ENCODE measurements at regions not wholly inside any gene's neighbourhood (a gene's known extent, or its start where the extent isn't known, plus 50 kb on each side); places are given as distances from the start of the nearest gene placed in this dataset.
"Not testable (repeated sequence)": the region's sequence is repeated elsewhere in the genome, so short reads cannot be mapped to it uniquely, and the experiment has no call there.

DNA sequence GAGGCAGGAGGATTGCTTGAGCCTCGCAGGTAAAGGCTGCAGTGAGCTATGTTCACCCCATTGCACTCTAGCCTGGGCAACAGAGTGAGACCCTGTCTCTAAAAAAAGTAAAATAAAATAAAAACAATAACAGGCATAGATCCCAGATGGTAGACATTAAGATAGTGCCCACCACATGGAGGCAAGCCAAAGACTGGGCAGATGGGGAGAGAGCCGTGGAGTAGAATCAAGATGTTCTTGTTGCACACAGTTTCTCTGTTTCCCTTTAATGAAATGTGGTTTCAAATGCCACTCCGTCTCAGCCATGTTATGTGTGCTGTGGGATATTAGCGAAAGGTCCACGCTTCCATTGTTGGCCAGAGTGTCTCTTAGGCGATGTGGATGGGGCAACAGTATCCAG is 63.8 kb upstream of the TBL1X start:
- H3K9me3 ChIP-seq (ENCODE audit: control insufficient read depth, low read length) = no peaks in the 10 kb centered on the region
- H3K9ac ChIP-seq = no peak overlapping the region
- H2AFZ ChIP-seq = no peak overlapping the region
- no peaks in the 10 kb centered on the region for H3K4me1 ChIP-seq
- no peaks in the 10 kb centered on the region for H3K79me2 ChIP-seq
- H3K4me3 ChIP-seq (ENCODE audit: low read depth, low read length) = no peak overlapping the region
- no peak overlapping the region for H3K27ac ChIP-seq
- no peaks in the 10 kb centered on the region for H3K27me3 ChIP-seq (ENCODE audit: control insufficient read depth, insufficient read depth, low read length)
- no peaks in the 10 kb centered on the region for H3K36me3 ChIP-seq (ENCODE audit: control insufficient read depth, insufficient read depth, low read length)
- no peak overlapping the region for H3K4me2 ChIP-seq (ENCODE audit: low read length)
- no peak for TF ChIP-seq CTCF (IDR thresholded peaks at IDR 0.05)

DNA sequence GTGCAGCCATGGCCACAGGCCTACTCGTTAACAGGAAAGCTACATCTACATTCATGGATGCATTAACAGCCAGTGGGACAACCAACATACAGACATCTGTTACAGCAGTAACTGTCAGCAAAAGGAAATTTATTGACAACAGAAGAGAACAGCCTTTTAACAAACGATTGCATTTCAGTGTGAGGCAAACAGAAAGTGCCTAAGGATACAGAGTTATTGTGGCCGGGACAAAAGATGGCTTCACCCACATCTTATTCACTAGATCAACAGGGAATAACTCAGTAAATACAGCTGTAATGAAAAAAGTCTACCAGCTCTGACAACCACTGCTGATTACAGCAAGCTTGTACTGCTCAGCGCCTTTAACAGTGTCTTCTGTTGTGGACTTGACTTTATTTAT is 61.5 kb upstream of the TBL1X start:
- Histone ChIP-seq H3K4me3 (ENCODE audit: low read depth, low read length) (no peak overlapping the region), H3K27ac (no peak overlapping the region), H3K36me3 (ENCODE audit: control insufficient read depth, insufficient read depth, low read length) (no peaks in the 10 kb centered on the region), H3K79me2 (no peaks in the 10 kb centered on the region), H3K27me3 (ENCODE audit: control insufficient read depth, insufficient read depth, low read length) (no peaks in the 10 kb centered on the region), H3K4me1 (no peaks in the 10 kb centered on the region), H3K4me2 (ENCODE audit: low read length) (no peak overlapping the region), H2AFZ (no peak overlapping the region), H3K9ac (no peak overlapping the region), H3K9me3 (ENCODE audit: control insufficient read depth, low read length) (no peaks in the 10 kb centered on the region)
- no peak for TF ChIP-seq CTCF (IDR thresholded peaks at IDR 0.05)

DNA sequence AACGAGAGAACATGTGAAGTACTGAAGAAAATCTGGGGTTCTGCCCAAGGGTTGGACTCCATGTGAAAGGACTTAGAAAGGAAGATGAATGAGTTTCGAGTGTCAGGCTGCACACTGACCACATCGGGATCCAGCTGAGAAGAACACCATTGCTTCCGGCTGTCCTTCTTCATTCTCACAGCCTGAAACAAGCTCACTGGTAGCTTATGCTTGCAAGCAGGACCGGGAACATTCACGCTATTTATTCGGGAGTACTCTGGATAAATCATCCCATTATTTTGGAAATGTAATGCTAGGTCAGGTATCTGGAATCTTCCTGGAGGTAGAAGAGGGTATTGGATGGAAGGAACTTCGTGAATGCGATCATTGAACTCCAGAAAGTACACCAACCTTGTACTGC is 59.2 kb upstream of the TBL1X start:
- H3K27me3 ChIP-seq (ENCODE audit: control insufficient read depth, insufficient read depth, low read length); H3K4me1 ChIP-seq; H3K79me2 ChIP-seq; H3K36me3 ChIP-seq (ENCODE audit: control insufficient read depth, insufficient read depth, low read length); H3K9me3 ChIP-seq (ENCODE audit: control insufficient read depth, low read length); H3K9ac ChIP-seq; H2AFZ ChIP-seq; H3K4me2 ChIP-seq (ENCODE audit: low read length); H3K4me3 ChIP-seq (ENCODE audit: low read depth, low read length); H3K27ac ChIP-seq: not testable (repeated sequence)

- not testable (repeated sequence) for H3K27ac ChIP-seq; H2AFZ ChIP-seq; H3K9ac ChIP-seq; H3K79me2 ChIP-seq; H3K27me3 ChIP-seq (ENCODE audit: control insufficient read depth, insufficient read depth, low read length); H3K4me1 ChIP-seq; H3K9me3 ChIP-seq (ENCODE audit: control insufficient read depth, low read length); H3K36me3 ChIP-seq (ENCODE audit: control insufficient read depth, insufficient read depth, low read length); H3K4me3 ChIP-seq (ENCODE audit: low read depth, low read length); H3K4me2 ChIP-seq (ENCODE audit: low read length)
These were observed 54.0 kb upstream of the TBL1X start for GRCh38 chrX:9410889-9411288.

DNA sequence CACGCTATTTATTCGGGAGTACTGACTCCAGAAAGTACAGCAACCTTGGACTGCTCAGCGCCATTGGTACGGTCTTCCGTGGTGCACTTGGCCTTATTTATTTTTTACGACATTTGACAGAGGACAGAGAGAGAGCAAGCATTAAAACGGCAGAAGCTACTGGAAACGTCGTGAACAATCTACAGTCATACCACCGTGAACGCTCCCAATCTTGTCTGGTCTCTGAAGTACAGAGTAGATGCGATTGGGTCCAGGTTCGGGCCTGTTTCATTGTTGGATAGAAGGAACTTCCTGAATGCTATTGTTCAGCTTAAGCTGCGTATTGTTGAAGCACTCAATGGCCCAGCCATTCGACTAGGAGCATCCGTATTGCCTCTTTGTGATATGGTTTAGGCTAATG is 53.2 kb upstream of the TBL1X start:
- not testable (repeated sequence) for H3K27me3 ChIP-seq (ENCODE audit: control insufficient read depth, insufficient read depth, low read length); H3K9me3 ChIP-seq (ENCODE audit: control insufficient read depth, low read length); H3K27ac ChIP-seq; H3K4me3 ChIP-seq (ENCODE audit: low read depth, low read length); H2AFZ ChIP-seq; H3K9ac ChIP-seq; H3K4me1 ChIP-seq; H3K79me2 ChIP-seq; H3K36me3 ChIP-seq (ENCODE audit: control insufficient read depth, insufficient read depth, low read length); H3K4me2 ChIP-seq (ENCODE audit: low read length)

GRCh38 chrX:9414416-9414815 is 50.4 kb upstream of the TBL1X start:
- no peaks in the 10 kb centered on the region for H3K36me3 ChIP-seq (ENCODE audit: control insufficient read depth, insufficient read depth, low read length)
- no peak for TF ChIP-seq CTCF (IDR thresholded peaks at IDR 0.05)
- H3K27me3 ChIP-seq (ENCODE audit: control insufficient read depth, insufficient read depth, low read length) = no peaks in the 10 kb centered on the region
- H3K27ac ChIP-seq = no peak overlapping the region
- H3K4me3 ChIP-seq (ENCODE audit: low read depth, low read length) = no peak overlapping the region
- H2AFZ ChIP-seq = no peak overlapping the region
- H3K4me1 ChIP-seq = no peaks in the 10 kb centered on the region
- H3K9me3 ChIP-seq (ENCODE audit: control insufficient read depth, low read length) = no peaks in the 10 kb centered on the region
- no peak overlapping the region for H3K4me2 ChIP-seq (ENCODE audit: low read length)
- H3K9ac ChIP-seq = no peak overlapping the region
- no peaks in the 10 kb centered on the region for H3K79me2 ChIP-seq

Measured in parathyroid adenoma (tissue), 2 donors.